Memory B cell (primary cell): ENCODE measurements at regions not wholly inside any gene's neighbourhood (a gene's known extent, or its start where the extent isn't known, plus 50 kb on each side); places are given as distances from the start of the nearest gene placed in this dataset.

ENCODE experiments used
- ATAC-seq: fragments of 150-1000 bp; cut with Tn5 transposase; 2 replicates; pipeline ENCODE4 v1.10.0; 2021; ENCODE audit warnings: low read depth, mild to moderate bottlenecking, moderate library complexity
- DNase-seq, 2 donors: peaks; one replicate each; pipeline ENCODE4 v3.0.0; 2022; ENCODE audit warnings: low spot score in 2 of 2
- H3K27ac Mint-ChIP-seq: one replicate; pipeline ENCODE4 v1.8.0; 2022; ENCODE audit warnings: mild to moderate bottlenecking, moderate library complexity, mixed read lengths
- H3K27me3 Mint-ChIP-seq: one replicate; pipeline ENCODE4 v1.8.0; 2022; ENCODE audit warnings: mixed read lengths
- H3K36me3 Mint-ChIP-seq: one replicate; pipeline ENCODE4 v1.8.0; 2022; ENCODE audit warnings: mild to moderate bottlenecking, mixed read lengths
- H3K4me1 Mint-ChIP-seq: one replicate; pipeline ENCODE4 v1.8.0; 2022; ENCODE audit warnings: mixed read lengths
- H3K4me3 Mint-ChIP-seq: one replicate; pipeline ENCODE4 v1.8.0; 2022; ENCODE audit warnings: mild to moderate bottlenecking, moderate library complexity, mixed read lengths
- H3K9me3 Mint-ChIP-seq: one replicate; pipeline ENCODE4 v1.8.0; 2022; ENCODE audit warnings: mixed read lengths

GRCh38 chr1:96349896-96350295 lies 371.7 kb upstream of the PTBP2 start:
- Mint-ChIP-seq H3K27me3 (peaks cover 1% of the 10 kb centered on the region), H3K36me3 (no peaks in the 10 kb centered on the region), H3K27ac (no peak overlapping the region), H3K4me3 (no peak overlapping the region), H3K9me3 (no peaks in the 10 kb centered on the region), H3K4me1 (no peaks in the 10 kb centered on the region)
- DNase-seq (no peak), ATAC-seq (no peak)

- no peak for DNase-seq
- Mint-ChIP-seq H3K27me3 (peaks cover 1% of the 10 kb centered on the region), H3K9me3 (peaks cover 1% of the 10 kb centered on the region), H3K27ac (no peak overlapping the region), H3K4me3 (no peak overlapping the region), H3K36me3 (no peaks in the 10 kb centered on the region), H3K4me1 (no peaks in the 10 kb centered on the region)
- no peak for ATAC-seq
These were observed 368.9 kb upstream of the PTBP2 start for GRCh38 chr1:96352733-96353132.

GRCh38 chr1:96355521-96355920 lies 366.1 kb upstream of the PTBP2 start:
- ATAC-seq (no peak), DNase-seq (no peak)
- no peaks in the 10 kb centered on the region for H3K4me1 Mint-ChIP-seq
- H3K27me3 Mint-ChIP-seq, result peaks cover 1% of the 10 kb centered on the region
- H3K9me3 Mint-ChIP-seq, result peaks cover 1% of the 10 kb centered on the region
- no peak overlapping the region for H3K27ac Mint-ChIP-seq
- no peaks in the 10 kb centered on the region for H3K36me3 Mint-ChIP-seq
- H3K4me3 Mint-ChIP-seq, result no peak overlapping the region

GRCh38 chr1:96355961-96356360 lies 365.6 kb upstream of the PTBP2 start:
- no peaks in the 10 kb centered on the region for H3K36me3 Mint-ChIP-seq
- H3K9me3 Mint-ChIP-seq, result peaks cover 1% of the 10 kb centered on the region
- H3K4me1 Mint-ChIP-seq, result no peaks in the 10 kb centered on the region

GRCh38 chr1:96357141-96357765 lies 364.3 kb upstream of the PTBP2 start:
- peaks cover 1% of the 10 kb centered on the region for H3K27me3 Mint-ChIP-seq
- H3K4me1 Mint-ChIP-seq, result no peaks in the 10 kb centered on the region
- no peak overlapping the region for H3K27ac Mint-ChIP-seq
- DNase-seq (no peak), ATAC-seq (no peak)
- no peaks in the 10 kb centered on the region for H3K36me3 Mint-ChIP-seq
- peaks cover 5% of the 10 kb centered on the region for H3K9me3 Mint-ChIP-seq
- no peak overlapping the region for H3K4me3 Mint-ChIP-seq

More at GRCh38 chr1:96355961-96356360, 365.6 kb upstream of the PTBP2 start:
- Mint-ChIP-seq H3K27ac (no peak overlapping the region), H3K4me3 (no peak overlapping the region), H3K27me3 (peaks cover 1% of the 10 kb centered on the region)
- no peak for ATAC-seq
- no peak for DNase-seq

GRCh38 chr1:96358057-96358456 lies 363.5 kb upstream of the PTBP2 start:
- no peak overlapping the region for H3K4me3 Mint-ChIP-seq
- ATAC-seq, result no peak
- DNase-seq, result no peak
- H3K27me3 Mint-ChIP-seq, result peaks cover 1% of the 10 kb centered on the region
- H3K36me3 Mint-ChIP-seq, result no peaks in the 10 kb centered on the region
- peaks cover 5% of the 10 kb centered on the region for H3K9me3 Mint-ChIP-seq
- no peak overlapping the region for H3K27ac Mint-ChIP-seq
- no peaks in the 10 kb centered on the region for H3K4me1 Mint-ChIP-seq

- no peaks in the 10 kb centered on the region for H3K27me3 Mint-ChIP-seq
- H3K27ac Mint-ChIP-seq, result no peak overlapping the region
- H3K4me1 Mint-ChIP-seq, result peaks cover 2% of the 10 kb centered on the region
- DNase-seq (no peak), ATAC-seq (no peak)
- peaks cover 5% of the 10 kb centered on the region for H3K9me3 Mint-ChIP-seq
- H3K4me3 Mint-ChIP-seq, result no peak overlapping the region
- H3K36me3 Mint-ChIP-seq, result no peaks in the 10 kb centered on the region
These were observed 361.4 kb upstream of the PTBP2 start for GRCh38 chr1:96360036-96360795.

GRCh38 chr1:96361271-96361856 lies 360.2 kb upstream of the PTBP2 start:
- Mint-ChIP-seq H3K27me3 (no peaks in the 10 kb centered on the region), H3K27ac (no peak overlapping the region), H3K36me3 (no peaks in the 10 kb centered on the region), H3K9me3 (peaks cover 5% of the 10 kb centered on the region), H3K4me1 (peaks cover 2% of the 10 kb centered on the region), H3K4me3 (no peak overlapping the region)
- DNase-seq (no peak), ATAC-seq (no peak)

GRCh38 chr1:96361961-96362360 lies 359.6 kb upstream of the PTBP2 start:
- H3K36me3 Mint-ChIP-seq, result no peaks in the 10 kb centered on the region
- DNase-seq (no peak), ATAC-seq (no peak)
- H3K4me1 Mint-ChIP-seq, result peaks cover 2% of the 10 kb centered on the region
- H3K27me3 Mint-ChIP-seq, result no peaks in the 10 kb centered on the region
- H3K9me3 Mint-ChIP-seq, result peaks cover 4% of the 10 kb centered on the region
- no peak overlapping the region for H3K27ac Mint-ChIP-seq
- H3K4me3 Mint-ChIP-seq, result no peak overlapping the region

- Mint-ChIP-seq H3K27me3 (no peaks in the 10 kb centered on the region), H3K9me3 (peaks cover 4% of the 10 kb centered on the region), H3K4me1 (peaks cover 2% of the 10 kb centered on the region), H3K36me3 (no peaks in the 10 kb centered on the region), H3K4me3 (no peak overlapping the region), H3K27ac (no peak overlapping the region)
- DNase-seq (no peak), ATAC-seq (no peak)
These were observed 359.0 kb upstream of the PTBP2 start for GRCh38 chr1:96362623-96363022.

- DNase-seq, result no peak
- no peaks in the 10 kb centered on the region for H3K36me3 Mint-ChIP-seq
- no peak overlapping the region for H3K27ac Mint-ChIP-seq
- no peak for ATAC-seq
- no peaks in the 10 kb centered on the region for H3K27me3 Mint-ChIP-seq
- H3K4me3 Mint-ChIP-seq, result no peak overlapping the region
- H3K4me1 Mint-ChIP-seq, result peaks cover 2% of the 10 kb centered on the region
- peaks cover 4% of the 10 kb centered on the region for H3K9me3 Mint-ChIP-seq
These were observed 357.8 kb upstream of the PTBP2 start for GRCh38 chr1:96363826-96364225.

- Mint-ChIP-seq H3K36me3 (no peaks in the 10 kb centered on the region), H3K27me3 (no peaks in the 10 kb centered on the region), H3K9me3 (peaks cover 4% of the 10 kb centered on the region), H3K4me1 (peaks cover 2% of the 10 kb centered on the region), H3K27ac (no peak overlapping the region), H3K4me3 (no peak overlapping the region)
- DNase-seq, result no peak
- ATAC-seq, result no peak
These were observed 357.0 kb upstream of the PTBP2 start for GRCh38 chr1:96364576-96364975.

GRCh38 chr1:96365076-96365475 lies 356.5 kb upstream of the PTBP2 start:
- no peaks in the 10 kb centered on the region for H3K36me3 Mint-ChIP-seq
- H3K27me3 Mint-ChIP-seq, result no peaks in the 10 kb centered on the region
- no peak overlapping the region for H3K27ac Mint-ChIP-seq
- ATAC-seq (no peak), DNase-seq (no peak)
- H3K4me3 Mint-ChIP-seq, result no peak overlapping the region
- peaks cover 2% of the 10 kb centered on the region for H3K4me1 Mint-ChIP-seq
- H3K9me3 Mint-ChIP-seq, result peaks cover 4% of the 10 kb centered on the region

- peaks cover 2% of the 10 kb centered on the region for H3K4me1 Mint-ChIP-seq
- ATAC-seq (no peak), DNase-seq (no peak)
- H3K36me3 Mint-ChIP-seq, result no peaks in the 10 kb centered on the region
- H3K27me3 Mint-ChIP-seq, result no peaks in the 10 kb centered on the region
- no peak overlapping the region for H3K27ac Mint-ChIP-seq
- peaks cover 4% of the 10 kb centered on the region for H3K9me3 Mint-ChIP-seq
- H3K4me3 Mint-ChIP-seq, result no peak overlapping the region
These were observed 355.8 kb upstream of the PTBP2 start for GRCh38 chr1:96365596-96366390.
